ENCODE measurements at regions not wholly inside any gene's neighbourhood (a gene's known extent, or its start where the extent isn't known, plus 50 kb on each side); places are given as distances from the start of the nearest gene placed in this dataset.
"Not testable (repeated sequence)": the region's sequence is repeated elsewhere in the genome, so short reads cannot be mapped to it uniquely, and the experiment has no call there.

GRCh38 chr15:21731496-21731895 is 146.0 kb downstream of the POTEB start:
- TF ChIP-seq CTCF (IDR thresholded peaks at IDR 0.05; ENCODE audit: low read depth, low read length); MYC (IDR thresholded peaks at IDR 0.05; ENCODE audit: low read depth, low read length); MAX (IDR thresholded peaks at IDR 0.05; ENCODE audit: low read depth, low read length); POLR2A (IDR thresholded peaks at IDR 0.05; ENCODE audit: extremely low read depth, insufficient read length): not testable (repeated sequence)

Data from NB4 (cell line).